Left kidney (tissue), 1 donor: ENCODE measurements at regions not wholly inside any gene's neighbourhood (a gene's known extent, or its start where the extent isn't known, plus 50 kb on each side); places are given as distances from the start of the nearest gene placed in this dataset.
"Not testable (repeated sequence)": the region's sequence is repeated elsewhere in the genome, so short reads cannot be mapped to it uniquely, and the experiment has no call there.

Experiments
- DNase-seq: peaks from one replicate; pipeline ENCODE4 v3.0.0-alpha.2; 2013

DNA sequence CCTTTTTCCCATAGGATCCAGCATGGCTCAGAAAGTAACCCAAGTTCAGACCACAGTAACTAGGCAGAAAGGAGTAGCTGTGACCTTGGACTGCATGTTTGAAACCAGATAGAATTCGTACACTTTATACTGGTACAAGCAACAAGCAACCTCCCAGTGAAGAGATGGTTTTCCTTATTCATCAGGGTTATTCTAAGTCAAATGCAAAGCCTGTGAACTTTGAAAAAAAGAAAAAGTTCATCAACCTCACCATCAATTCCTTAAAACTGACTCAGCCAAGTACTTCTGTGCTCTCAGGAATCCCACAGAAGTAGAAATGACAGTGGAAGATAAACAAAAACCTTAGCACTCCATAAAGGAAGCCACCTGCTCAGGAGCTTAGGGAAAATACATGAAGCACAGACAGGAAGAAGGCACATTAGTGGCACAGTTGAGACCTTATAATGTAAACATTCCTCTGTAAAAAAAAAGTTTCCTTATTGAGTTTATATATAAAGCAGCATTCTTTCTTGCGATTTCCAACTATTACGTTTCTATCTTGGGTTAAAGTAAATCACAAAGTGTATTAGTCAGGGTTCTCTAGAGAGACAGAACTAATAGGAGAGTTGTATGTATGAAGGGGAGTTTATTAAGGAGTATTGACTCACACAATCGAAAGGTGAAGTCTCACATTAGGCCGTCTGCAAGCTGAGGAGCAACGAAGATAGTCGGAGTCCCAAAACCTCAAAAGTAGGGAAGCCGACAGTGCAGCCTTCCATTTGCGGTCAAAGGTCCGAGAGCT is 398.4 kb downstream of the DAD1 start:
- no peak for DNase-seq

DNA sequence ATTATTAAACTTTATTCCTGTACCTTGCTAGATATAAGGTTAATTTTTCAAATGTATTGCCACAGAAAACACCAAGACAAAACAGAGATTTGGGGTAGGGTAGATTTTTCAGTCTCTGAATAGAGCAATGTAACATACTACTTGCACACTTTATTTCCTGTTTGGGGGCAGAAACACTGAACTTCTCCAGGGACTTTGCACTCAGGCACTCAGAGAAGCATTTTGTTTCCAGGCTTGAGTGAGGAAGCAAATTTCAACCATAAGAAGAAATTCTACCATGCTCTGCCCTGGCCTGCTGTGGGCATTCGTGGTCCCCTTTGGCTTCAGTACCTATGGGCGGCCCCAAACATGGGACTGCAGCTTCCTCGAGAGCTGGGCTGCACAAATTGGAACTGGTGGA is 399.1 kb downstream of the DAD1 start:
- DNase-seq = no peak

DNA sequence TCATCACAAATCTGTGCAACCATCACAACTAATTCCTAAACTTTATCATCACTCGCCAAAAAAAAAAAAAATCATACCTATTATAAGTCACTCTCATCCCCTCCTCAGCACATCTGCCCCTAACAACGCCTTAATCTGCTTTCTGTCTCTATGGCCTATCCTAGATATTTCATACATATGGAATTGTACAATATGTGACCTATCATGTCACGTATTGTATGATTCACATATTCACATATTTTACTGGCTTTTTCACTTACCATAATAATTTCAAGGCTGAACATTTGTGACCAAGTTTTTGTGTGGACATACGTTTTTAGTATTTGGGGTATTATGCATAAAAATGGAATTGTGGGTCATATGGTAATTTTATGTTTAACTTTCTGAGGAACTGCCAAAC is 400.7 kb downstream of the DAD1 start:
- no peak for DNase-seq

DNA sequence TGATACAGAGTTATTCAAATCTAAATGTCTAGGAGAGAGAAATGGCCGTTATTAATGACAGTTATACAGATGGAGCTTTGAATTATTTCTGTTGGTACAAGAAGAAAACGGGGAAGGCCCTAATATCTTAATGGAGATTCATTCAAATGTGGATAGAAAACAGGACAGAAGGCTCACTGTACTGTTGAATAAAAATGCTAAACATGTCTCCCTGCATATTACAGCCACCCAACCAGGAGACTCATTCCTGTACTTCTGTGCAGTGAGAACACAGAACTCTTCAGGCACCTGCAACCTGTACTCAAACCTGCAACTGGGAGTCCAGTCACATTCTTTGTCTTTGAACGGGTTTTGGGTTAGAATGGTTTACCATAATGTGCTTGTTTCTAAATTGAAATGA is 403.2 kb downstream of the DAD1 start:
- DNase-seq = no peak

DNA sequence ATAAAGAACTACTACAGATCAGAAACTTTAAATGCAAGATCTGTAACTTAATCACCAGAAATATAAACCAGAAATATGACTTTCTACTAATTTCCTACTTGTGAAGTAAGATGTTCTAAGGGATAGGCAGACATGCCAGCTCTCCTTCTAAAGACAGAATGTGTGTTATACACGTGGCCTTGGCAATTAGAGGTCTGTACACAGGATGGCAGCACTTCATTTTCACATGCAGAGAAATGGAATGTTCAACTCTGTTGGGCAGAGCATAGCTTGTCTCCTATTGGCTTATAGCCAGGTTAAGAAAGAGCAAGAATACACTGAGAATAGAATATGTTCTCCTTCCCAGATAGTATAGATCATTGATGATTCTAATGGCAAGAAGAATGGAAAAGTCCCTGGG is 403.8 kb downstream of the DAD1 start:
- DNase-seq = no peak

DNA sequence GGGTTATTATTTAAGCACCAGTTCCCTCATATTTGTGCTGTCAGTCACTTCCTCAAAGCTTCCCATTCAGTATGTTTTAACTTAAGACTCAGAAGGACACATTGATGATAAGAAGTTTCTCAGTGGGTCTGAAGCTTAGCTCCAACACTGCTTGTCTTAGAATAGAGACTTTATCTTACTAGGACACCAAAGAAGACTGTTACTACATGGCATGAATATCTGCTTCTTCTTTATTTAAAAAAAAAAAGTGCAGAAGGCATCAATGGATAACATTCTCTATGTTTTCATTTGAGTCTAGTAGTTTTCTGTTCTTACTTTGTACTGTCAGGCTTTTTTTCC is 404.2 kb downstream of the DAD1 start:
- DNase-seq = no peak

DNA sequence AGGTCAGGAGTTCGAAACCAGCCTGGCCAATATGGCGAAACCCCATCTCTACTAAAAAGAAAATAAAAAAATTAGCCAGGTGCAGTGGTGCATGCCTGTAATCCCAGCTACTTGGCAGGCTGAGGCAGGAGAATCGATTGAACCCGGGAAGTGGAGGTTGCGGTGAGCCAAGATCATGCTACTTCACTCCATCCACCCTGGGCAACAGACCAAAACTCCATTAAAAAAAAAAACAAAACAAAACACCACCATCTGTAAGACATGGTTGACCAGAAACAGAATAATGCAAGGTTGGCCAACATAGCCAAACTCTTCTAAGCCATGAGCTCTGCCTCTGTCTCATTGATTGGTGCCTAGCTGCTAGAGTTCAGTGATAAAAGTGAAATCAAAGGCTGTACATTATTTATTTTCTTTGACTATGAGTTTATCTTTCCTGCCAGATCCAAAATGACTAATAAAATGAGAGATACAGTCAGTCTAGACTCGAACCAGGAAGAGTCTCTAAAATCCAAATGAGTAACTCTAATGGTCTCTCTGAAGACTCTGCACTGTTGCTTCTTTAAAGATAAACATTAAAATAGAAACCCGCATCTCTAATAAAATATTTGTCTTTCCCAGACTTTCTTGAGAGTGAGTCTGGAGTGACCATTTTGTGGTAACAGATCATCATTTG is 404.7 kb downstream of the DAD1 start:
- no peak for DNase-seq

DNA sequence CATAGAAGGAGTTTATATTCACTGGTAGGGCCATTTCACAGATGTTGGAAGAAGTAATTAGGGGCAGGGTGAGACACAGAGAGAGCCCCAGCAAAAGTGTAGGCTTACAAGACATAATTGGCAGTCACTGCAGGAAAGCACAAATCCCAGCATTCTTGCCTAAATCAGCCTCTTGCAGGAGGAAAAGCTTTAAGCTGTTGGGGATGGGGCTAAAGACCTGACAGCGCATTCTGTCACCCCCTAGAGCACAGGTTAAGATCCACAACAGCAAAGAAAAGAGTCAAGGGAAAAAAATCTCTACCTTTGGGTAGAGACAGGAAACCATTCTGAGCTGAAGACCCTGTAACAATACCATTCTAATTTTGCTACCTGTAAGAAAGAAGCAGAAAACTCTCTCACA is 409.0 kb downstream of the DAD1 start:
- DNase-seq = no peak

DNA sequence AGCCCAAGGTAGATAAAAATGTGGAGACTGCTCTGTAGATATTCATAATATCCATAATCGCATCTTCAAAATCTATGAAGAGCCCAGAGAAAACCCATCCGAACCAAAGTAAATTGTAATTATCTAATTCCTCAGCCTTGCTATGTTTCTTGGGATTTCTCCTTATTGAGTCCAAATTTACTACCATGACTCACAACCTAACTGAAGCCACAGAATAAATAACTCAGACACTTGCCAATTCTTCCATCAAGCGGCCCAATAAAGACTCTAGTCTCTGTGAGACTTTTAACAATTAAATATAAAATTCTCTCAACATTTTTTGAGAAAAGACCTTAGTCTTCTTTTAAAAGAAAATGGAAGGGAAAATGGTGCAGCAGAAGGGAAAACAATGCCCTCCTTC is 409.8 kb downstream of the DAD1 start:
- no peak for DNase-seq

DNA sequence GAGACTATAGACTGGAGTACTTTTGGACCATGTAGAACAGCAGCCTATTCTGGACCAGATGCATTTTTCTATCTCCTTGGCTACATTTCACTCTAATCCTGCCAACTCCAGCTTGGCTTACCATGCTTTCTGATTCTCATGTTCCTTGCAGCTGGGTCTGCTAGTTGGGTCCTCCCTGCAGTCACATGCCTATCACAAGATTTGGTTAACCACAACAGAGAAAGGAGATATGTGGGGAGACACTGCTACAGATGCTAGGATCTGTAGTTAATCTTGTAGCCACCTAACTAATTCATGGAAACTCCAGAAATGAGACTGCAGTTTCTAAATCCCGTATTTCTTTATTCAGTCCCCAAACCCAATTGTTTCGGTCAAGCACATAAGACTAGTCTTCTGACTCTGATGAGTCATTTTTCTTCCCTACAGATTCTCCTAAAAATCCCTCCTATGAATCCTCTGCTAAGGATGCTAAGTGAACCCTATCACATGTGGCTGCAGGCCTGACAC is 410.6 kb downstream of the DAD1 start:
- no peak for DNase-seq

DNA sequence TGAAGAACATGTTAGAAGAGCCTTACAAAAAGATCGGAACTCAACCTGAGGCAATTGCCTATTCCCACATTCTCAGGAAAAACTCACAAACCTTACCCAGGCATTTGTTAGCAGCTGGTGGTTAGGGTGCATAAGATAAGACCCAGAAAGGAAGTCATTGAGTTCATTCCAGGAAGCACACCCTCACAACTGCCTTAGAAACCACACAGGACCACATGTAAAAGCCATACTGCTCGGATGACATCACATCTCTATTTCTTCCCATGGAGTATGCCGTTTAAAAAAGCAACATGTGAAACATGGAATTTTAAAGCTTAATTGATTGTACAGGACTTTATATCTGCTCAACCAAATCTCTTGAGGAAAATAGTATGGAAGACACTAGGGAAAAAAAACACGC is 411.2 kb downstream of the DAD1 start:
- no peak for DNase-seq

DNA sequence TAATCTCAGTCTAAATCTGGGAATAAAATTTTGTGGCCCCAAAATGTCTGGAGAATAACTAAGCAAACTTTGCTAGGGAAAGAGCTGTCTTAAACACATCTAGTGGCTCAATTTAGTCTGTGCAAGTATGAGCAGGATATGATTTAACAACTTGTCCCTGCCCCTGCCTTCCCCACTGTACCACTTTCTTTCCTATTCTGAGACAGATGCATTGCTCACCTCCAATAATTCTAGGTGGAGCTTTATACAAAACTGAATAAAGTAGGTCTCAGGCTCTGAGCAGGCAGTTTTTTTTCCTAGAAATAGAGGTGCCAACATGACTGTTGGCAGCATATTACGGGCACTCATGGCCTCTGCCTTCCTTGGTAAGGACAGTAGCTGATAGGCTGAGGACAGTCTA is 412.1 kb downstream of the DAD1 start:
- no peak for DNase-seq

DNA sequence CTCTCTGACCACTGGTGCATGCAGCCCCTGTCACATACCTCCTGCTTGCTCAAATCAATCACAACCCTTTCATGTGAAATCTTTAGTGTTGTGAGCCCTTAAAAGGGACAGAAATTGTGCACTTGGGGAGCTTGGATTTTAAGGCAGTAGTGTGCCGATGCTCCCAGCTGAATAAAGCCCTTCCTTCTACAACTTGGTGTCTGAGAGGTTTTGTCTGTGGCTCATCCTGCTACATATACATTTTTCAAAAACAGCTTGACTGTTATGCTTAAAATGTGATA is 413.8 kb downstream of the DAD1 start:
- not testable (repeated sequence) for DNase-seq

DNA sequence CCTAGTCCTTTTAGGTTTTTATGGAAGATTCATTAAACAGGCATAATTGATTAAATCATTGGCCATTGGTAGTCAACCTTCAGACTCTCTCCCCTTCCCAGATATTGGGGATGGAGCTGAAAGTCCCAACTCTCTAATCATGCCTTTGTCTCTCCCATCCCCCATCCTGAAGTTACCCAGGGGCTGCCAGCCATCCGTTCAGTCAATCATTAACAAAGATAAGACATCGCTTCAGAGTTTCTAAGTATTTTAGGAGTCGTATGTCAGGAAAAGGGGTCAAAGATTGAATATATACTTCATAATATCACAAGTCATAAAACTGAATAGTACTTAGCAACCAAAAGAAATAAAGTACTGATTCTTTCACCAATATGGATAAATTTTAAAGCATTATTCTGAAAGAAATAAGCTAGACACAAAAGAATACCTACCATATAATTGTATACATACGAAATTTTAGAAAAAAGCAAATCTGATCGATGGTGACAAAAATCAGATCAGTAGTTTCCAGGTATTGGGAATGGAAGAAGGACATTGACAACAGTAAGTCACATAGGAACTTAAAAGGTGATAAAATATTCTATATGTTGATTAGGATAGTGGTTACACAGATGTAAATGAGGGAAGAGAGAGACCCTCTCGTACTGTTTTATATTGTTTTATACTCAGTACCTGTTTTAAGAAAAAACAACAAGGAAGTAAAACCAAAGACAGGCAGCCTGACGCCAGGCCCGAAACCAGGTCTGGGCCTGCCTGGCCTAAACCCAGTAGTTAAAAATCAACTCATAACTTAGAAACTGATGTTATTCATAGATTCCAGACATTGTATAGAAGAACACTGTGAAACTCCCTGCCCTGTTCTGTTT is 414.4 kb downstream of the DAD1 start:
- no peak for DNase-seq

DNA sequence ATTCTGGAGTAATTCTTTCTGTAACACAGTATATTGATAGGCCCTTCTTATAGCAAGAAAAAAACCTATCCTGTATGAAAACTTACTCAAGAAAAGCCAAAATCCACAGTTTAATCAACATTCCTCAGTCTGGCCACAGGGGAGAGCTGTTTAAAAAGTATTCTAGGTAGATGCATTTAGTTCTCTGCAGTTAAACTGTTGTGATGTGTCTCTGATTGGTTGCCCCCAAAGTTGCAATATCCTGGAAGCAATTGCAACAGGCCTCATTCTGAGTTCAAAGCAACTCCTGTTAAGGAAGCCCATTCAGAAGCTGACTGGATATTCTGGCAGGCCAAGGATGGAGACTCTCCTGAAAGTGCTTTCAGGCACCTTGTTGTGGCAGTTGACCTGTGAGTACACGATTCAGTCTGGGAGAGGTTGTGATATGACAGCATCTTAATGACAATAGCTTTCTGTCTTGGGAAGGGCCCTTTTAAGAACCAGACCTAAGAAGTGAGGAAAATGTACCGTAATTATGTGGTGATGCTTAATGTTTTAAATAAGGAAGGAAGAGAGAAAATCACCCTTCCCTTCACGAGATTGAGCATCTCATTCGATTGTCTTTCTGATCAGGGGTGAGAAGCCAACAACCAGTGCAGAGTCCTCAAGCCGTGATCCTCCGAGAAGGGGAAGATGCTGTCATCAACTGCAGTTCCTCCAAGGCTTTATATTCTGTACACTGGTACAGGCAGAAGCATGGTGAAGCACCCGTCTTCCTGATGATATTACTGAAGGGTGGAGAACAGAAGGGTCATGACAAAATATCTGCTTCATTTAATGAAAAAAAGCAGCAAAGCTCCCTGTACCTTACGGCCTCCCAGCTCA is 420.7 kb downstream of the DAD1 start:
- DNase-seq = no peak

DNA sequence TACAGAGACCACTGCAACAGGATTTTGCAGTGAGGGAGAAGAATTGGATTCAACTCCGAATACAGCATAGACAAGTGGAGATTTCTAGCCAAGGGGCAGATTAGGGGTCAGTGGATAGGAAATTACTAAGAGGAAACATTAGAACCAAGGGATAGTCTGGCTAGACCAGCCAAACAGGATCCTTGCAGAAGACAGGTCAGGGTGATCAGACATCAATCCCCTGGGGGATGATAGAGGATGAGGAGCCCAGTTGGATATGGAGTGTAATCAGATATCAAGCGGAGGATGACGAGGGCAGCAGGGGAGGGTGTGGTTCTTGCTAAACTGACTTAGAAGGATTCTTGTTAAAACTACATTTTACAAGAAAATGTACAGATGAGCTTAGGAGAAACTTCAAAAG is 424.4 kb downstream of the DAD1 start:
- DNase-seq = no peak

DNA sequence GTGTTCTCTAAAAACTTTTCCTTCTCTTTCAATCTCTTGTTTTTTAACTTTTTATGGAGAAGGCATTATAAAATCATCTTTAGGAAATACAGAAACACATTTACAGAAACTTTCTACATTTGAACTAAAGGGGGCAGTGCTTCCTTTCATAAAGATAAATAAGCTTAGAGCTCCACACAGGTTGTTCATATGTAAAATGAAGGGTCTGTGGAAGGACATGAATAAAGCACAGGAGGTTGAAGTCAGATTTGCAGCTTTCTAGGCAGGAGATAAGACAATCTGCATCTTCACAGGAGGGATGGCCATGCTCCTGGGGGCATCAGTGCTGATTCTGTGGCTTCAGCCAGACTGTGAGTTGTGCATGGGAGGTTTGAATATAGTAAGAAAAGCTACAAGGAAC is 426.0 kb downstream of the DAD1 start:
- no peak for DNase-seq

DNA sequence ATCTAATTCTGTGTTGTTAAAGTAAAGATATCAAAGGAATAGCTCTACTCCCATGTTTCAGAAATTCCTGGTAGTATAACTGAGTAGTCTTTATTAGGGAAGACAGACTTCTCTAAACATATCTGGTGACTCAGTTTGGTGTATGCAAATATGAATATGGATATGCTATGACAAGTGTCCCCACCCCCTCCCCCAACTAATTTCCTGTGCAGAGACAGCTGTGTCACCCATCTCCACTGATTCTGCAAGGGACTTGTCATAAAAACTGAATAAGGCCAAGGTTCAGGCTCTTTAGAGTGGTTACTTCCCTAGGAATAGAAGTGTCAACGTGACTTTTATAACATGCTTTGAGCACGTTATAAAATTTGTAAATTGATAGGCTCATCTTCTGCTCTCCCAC is 429.1 kb downstream of the DAD1 start:
- DNase-seq = no peak

DNA sequence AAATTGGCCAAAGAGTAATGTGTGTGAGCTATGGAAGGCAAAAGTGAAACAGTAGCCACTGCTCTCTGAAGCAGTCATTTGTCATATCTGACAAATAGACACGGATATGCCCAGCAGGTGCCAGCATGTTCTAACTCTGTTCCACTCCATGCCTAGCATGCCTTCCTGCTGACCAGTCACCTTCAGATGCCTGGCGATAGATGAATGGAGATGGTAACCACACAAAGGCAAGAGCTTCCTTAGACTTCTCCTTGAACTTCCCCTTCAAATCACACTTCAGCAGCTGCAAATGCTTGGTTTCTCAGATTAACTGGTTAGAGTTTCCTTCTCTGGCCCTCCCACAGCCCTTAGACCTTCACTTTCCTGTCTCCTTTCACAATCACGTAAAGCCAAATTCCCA is 429.9 kb downstream of the DAD1 start:
- DNase-seq = no peak

DNA sequence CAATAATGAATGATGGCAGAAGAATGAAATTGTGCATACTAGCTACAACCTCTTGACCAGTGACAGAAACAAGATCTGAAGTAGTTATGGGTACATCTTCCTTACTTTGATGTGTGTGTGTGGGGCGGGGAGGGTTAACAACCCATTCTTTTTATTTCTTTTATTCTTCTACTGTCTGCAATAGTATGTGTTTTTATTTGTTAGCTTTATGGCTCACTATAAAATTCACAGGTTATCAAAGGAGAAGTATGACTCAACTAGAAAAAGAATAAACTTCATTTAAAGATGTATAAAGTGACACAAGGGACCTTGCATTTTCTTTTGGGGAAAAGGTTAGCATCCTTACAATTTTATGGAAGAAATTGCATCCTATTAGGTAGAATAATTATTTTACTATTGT is 430.5 kb downstream of the DAD1 start:
- DNase-seq = no peak

DNA sequence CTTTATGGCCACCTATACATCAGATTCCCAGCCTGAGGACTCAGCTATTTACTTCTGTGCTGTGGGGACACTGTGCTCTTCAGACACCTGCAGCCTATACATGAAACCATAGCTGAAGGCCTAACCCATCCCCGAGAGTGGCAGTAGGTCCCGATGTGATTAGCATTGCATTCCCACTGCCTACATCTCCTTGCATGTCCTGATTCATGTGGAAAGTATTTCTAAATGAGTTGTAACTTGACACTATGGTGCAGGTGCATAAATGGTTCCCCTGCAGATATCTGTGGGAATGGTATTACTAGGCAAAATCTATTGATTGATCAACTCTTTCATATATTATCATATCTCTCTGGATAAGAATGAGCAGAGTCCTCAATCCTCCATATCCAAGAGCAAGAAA is 433.5 kb downstream of the DAD1 start:
- no peak for DNase-seq

DNA sequence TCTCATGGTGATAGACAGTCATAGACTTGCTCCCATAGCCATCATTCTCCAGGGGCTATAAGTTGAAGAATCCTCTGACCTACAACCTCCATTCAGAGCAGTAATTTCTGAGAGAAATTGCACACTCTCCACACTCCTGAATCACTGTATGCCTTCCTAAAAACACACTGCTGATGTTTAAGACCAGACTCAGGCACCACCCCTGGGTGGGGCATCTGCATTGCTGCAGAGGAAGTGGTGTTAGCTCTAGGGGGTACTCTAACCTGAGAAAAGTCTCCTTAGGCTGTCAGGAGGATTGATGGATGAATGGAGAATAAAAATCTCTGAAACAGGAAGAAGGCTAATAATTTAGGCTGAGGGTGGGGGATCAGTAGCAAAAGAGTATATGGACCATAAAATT is 436.1 kb downstream of the DAD1 start:
- no peak for DNase-seq
